ENCODE measurements at regions not wholly inside any gene's neighbourhood (a gene's known extent, or its start where the extent isn't known, plus 50 kb on each side); places are given as distances from the start of the nearest gene placed in this dataset.

DNA sequence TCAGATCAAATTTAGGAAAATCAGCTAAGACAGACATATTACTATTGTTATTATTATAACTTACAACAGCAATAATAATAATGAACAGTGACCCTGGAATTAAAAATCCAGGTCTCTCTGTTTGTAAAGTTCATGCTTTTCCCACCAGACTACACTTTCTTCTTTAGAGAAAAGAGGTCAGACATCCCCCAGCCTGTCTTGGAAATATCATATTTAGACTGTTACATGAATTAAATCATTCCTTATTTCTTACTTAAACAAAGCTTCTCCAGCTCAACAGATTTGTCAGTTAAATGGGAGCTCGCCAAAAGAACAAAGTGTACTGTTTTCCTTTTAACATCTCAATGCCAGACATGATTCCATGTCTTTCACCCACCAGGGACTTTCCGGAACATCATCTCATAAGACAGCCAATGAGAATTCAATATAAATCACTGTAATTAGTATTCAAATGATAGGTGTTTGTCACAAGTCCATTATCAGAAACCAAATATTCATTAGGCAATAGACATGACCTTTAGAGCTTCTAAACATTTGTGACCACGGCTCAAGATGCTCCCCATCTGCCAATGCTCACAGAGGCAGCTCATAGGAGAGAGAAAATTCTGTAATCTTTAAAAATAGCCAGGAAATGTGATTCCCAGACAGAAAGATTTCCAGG, 351.9 kb downstream of the ENC1 start:
- intact Hi-C loops (cut with micrococcal nuclease): no loop called here
- peak; percentile 80 for ATAC-seq
- DNase-seq: peak; percentile 30

DNA sequence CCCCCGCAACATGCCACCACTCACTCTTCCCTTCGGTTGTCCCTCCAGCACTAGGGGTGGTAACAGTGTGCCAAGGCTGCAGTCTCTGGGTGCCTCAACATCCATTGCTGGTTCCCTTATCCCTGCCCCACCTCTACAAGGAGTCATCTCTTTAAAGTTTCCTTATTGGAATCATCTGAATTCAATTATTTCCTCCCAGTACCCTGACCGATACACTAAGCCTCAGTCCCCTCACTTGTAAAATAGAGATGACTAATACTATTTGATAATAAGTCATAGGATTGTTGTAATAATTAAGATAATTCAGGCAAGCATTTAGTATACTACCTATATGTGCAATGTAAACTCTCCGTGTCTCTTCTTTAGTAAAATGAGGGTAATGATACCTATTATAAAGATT, 352.5 kb downstream of the ENC1 start:
- ATAC-seq: no peak
- intact Hi-C loops (cut with micrococcal nuclease): no loop called here
- no peak for DNase-seq

DNA sequence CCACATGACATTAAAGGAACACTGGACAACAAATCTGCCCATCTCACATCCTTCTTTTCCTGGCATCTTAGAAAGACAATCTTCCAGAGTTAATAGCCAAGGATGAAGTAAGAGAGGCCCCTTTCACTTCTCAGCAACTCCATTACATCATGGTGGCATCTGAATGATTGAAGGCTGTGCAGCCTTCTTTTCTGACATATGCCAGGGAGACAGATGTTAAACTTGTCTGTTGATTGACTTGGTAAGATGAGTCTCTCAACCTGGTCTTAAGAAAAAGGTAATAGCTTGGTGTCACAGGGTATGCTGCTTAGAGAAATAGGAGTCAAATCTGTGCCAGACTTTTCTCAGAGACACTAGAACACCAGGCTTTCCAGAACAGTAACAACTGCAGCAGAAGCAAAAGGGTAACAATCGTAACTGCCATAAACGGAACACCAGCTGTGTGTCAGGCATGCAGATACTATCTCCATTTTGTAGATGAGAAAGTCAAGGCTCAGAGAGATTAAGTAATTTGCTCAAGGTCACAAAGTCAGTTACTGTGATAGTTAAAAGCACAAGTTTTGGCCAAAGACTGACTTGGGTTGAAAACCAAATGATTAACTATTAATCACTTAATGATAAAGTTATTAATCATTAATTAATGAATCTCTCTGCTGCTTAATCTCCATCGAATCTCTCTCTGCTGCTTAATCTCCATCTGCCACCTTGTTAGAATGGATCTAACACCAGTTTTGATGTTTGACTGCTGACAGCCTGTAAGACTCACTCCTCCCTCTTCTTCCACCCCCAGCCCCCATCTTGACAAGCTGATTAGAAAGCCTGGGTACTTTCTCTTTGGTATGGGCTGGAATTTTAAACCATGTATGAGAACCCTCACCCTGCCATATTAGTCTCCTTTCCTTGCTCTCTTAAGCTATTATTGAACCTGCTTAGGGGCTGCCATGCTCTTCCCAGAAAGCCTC, 353.5 kb downstream of the ENC1 start:
- DNase-seq (no peak), ATAC-seq (no peak)
- intact Hi-C loops (cut with micrococcal nuclease): no loop called here

GRCh38 chr5:74285675-74286280, 354.8 kb downstream of the ENC1 start:
- ATAC-seq (peak; percentile 32), DNase-seq (no peak)
- intact Hi-C loops (cut with micrococcal nuclease): no loop called here

- ATAC-seq: no peak
- intact Hi-C loops (cut with micrococcal nuclease): no loop called here
- no peak for DNase-seq
These were observed 358.0 kb downstream of the ENC1 start for GRCh38 chr5:74282490-74282889.

DNA sequence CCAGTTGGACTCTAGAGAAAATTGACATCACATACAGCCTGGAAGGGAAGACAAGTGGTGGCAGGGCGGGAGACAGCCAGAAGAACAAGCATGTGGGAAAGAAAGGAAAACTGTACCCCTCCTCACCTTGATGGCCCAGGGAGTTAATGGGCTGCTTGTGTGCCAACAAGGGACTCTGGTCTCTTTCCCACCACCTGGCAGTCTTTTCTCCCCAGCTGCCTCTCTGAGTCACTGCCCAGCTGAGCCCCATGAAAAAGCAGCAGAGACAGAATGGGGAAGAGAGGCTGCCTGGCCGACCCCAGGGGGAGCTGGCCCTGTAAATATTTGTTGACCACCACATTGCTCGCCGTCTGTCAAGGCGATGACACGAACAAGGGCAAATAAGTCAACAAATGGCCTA, 359.4 kb downstream of the ENC1 start:
- ATAC-seq (no peak), DNase-seq (no peak)
- intact Hi-C loops (cut with micrococcal nuclease): no loop called here

DNA sequence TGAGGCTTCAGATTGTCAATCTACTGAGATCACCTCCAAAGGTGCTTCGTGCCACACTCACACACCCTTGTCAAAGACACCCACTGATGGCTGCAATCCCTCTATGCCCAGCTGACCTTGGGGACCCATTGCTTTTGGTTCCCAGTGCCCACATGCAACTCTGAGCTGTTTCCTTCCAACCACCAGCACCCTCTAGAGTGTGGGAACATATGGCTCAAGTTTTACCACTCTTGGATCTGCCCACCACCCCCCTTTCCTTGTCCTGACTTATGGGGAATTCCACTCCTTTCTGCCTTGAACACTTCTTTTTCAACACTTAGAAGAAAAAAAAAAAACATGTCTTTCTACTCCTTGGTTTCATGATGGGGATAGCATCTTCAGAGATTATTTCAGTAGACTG, 360.2 kb downstream of the ENC1 start:
- intact Hi-C loops (cut with micrococcal nuclease): no loop called here
- no peak for DNase-seq
- no peak for ATAC-seq

DNA sequence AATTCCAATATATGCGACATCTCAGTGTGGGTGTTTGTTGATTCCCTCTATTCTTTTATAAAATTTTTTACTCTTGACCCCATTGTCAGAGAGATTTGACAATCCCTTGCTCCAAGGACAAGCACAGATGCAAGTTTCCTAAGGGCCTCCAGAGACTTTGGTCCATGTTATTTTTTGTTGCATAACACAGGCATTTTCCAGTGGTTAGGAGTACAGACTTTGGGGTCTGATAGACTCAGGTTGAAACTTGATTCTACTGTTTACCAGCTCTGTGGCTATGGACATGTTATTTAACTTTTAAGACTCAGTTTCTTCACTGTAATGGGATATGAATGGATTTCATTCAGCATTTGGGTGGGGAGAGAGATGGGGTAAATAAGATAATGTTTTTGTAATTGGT, 361.3 kb downstream of the ENC1 start:
- intact Hi-C loops (cut with micrococcal nuclease): no loop called here
- peak; percentile 39 for ATAC-seq
- DNase-seq: no peak

- intact Hi-C loops (cut with micrococcal nuclease): no loop called here
- ATAC-seq: no peak
These were observed 363.1 kb downstream of the ENC1 start for GRCh38 chr5:74277418-74277817.

GRCh38 chr5:74275171-74275992, 365.1 kb downstream of the ENC1 start:
- ATAC-seq: peak; percentile 80
- intact Hi-C loops (cut with micrococcal nuclease): no loop called here

More at GRCh38 chr5:74277418-74277817, 363.1 kb downstream of the ENC1 start:
- DNase-seq: no peak

DNA sequence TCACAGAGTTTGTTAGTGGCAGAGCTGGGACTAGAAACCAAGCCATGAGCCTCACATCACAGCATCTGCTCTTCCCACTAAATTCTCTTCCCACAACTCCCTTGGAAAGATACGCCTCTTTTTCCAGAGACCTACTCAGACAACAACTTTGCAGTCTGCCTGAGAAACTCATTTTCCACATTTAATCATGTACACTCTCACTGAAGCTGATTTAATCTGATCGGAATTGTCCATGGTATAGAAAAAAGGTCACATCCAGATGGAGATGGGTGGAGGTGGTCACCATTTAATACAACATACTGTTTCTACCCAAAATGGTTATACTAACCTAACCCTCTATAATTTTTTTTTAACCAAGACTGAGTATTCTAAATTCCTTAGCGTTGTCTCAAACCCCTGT, 366.2 kb downstream of the ENC1 start:
- no peak for DNase-seq
- intact Hi-C loops (cut with micrococcal nuclease): no loop called here
- ATAC-seq: no peak

More at GRCh38 chr5:74275171-74275992, 365.1 kb downstream of the ENC1 start:
- DNase-seq: no peak

- DNase-seq: no peak
- no peak for ATAC-seq
- intact Hi-C loops (cut with micrococcal nuclease): no loop called here
These were observed 367.6 kb downstream of the ENC1 start for GRCh38 chr5:74272831-74273451.

- DNase-seq (no peak), ATAC-seq (no peak)
- intact Hi-C loops (cut with micrococcal nuclease): no loop called here
These were observed 368.3 kb downstream of the ENC1 start for GRCh38 chr5:74272024-74272775.

DNA sequence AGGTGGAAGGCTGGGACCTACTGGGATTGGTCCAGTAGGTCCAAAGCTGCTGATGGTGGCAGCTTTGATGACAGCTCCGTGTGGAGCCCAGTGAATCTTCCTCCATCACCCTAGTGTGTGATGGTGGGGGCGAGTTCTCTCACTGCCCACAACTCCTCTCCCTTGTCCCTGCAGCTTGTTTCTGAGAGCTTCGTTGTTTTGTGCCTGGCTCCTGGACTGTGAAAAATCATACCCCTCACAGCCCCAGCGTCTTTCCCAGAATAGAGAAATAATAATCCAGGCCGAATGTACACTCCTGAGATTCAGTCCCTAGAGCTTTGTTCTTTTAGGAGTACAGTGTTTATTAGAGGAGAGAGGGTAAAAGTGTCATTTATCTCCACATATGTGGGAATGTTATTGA, 372.2 kb downstream of the ENC1 start:
- intact Hi-C loops (cut with micrococcal nuclease): no loop called here
- ATAC-seq: no peak
- DNase-seq: no peak

DNA sequence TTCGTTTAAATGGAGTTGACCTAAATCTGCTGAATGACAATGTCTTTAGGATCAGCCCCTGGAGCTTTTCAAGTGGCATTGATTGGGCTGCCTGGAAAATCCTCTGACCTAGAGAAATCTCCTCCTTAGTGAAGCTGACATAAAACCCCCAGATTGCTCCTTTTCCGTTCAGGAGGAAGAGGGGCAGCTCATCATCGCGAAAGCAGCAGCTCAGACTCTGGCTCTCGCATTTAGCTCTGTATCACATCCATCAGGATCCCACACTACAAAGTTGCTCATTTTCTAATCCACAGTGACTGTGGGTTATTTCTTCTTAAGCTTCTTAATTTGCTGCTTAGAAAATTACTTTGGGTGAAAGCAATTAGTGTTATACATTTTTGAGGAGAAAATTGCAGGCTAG, 373.7 kb downstream of the ENC1 start:
- intact Hi-C loops (cut with micrococcal nuclease): no loop called here
- ATAC-seq (no peak), DNase-seq (no peak)

GRCh38 chr5:74266132-74266531, 374.4 kb downstream of the ENC1 start:
- DNase-seq (no peak), ATAC-seq (no peak)
- intact Hi-C loops (cut with micrococcal nuclease): no loop called here

- intact Hi-C loops (cut with micrococcal nuclease): no loop called here
- DNase-seq (no peak), ATAC-seq (no peak)
These were observed 377.9 kb downstream of the ENC1 start for GRCh38 chr5:74262544-74263207.

GRCh38 chr5:74261866-74262265, 378.7 kb downstream of the ENC1 start:
- DNase-seq (no peak), ATAC-seq (peak; percentile 30)
- intact Hi-C loops (cut with micrococcal nuclease): no loop called here

Data from left ventricle myocardium superior (tissue), 1 donor.